GM21786 (cell line): ENCODE measurements at regions not wholly inside any gene's neighbourhood (a gene's known extent, or its start where the extent isn't known, plus 50 kb on each side); places are given as distances from the start of the nearest gene placed in this dataset.

Experiments
- ATAC-seq: cut with Tn5 transposase; IDR thresholded peaks from one replicate; pipeline ENCODE4 v1.9.1; 2021; ENCODE audit not compliant: unreplicated experiment

- no peak for ATAC-seq
Observed at GRCh38 chr2:611519-611918, 65.7 kb downstream of the TMEM18 start.

DNA sequence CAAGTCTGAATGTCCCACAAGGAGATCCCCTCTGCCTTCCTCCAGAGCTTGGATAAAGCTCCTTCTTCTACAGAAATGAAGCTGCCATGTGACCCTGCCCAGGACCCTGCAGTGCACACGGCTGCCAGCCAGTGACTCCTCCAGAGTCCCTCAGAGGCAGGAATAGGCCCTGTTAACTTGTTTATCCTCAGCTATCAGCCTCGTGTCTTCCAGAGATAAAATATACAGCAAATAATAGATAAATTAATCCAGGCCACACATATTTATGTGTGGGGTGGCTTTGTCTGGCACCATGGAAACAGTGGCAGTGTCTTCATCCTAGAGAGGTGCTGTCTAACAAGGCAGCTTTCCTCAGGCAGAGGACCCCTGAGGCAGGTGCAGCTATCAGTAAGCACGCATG lies 66.7 kb downstream of the TMEM18 start:
- no peak for ATAC-seq

- ATAC-seq, result no peak
Observed at GRCh38 chr2:609881-610280, 67.3 kb downstream of the TMEM18 start.

DNA sequence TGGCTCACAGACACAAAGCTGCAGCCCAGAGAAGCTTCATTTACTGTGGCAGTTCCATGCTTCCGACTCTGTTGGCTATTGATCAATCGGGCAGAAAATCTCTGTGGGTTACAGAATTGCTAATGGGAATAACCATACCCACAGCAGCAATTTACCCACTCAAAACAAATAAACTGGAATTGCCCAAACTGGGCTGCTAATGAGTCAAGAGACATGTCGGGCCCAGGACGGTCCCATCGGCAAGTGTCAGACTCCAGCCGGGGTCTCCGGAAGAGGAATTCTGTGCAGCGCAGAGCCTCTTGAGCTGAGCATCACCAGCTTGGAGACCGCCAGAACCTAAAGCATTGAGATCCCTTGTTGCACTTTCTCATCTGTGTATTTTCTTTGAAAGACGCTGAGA lies 67.8 kb downstream of the TMEM18 start:
- no peak for ATAC-seq

DNA sequence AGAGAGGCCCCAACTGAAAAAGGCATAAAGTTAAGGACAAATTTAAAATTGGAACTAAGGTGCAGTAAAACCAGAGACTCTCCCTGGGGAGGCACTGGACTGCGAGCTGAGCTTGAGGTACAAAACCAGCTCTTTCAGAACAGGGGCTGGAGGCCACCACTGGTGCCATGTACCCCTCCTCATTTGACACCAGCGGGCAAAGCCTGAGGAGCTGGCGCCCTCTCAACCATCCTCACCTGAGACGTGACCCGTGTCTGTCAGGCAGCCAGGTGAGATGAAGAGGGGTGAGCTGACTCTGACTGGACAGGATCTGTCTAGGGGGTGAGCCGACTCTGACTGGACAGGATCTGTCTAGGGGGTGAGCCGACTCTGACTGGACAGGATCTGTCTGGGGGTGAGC lies 68.5 kb downstream of the TMEM18 start:
- ATAC-seq, result no peak

- ATAC-seq, result no peak
Observed at GRCh38 chr2:608297-608696, 68.9 kb downstream of the TMEM18 start.

DNA sequence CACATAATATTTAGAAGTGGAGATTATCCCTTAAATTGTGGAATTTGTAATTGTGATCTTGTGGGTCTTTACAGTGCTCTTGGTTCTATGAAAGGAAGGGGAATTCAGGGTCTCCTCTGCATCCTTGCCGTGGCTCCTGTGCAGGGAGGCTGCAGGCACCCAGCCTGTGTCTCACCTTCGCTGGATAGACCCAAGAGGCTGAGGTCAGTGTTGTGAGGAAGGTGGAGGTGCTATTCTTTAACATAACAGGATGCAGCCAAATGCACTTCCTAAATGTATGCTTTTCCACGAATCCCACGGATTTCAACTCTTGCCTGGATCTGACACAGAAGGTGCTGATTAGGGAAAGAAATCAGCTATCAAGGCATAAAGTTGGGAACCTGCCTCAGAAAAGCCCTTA lies 69.5 kb downstream of the TMEM18 start:
- no peak for ATAC-seq

DNA sequence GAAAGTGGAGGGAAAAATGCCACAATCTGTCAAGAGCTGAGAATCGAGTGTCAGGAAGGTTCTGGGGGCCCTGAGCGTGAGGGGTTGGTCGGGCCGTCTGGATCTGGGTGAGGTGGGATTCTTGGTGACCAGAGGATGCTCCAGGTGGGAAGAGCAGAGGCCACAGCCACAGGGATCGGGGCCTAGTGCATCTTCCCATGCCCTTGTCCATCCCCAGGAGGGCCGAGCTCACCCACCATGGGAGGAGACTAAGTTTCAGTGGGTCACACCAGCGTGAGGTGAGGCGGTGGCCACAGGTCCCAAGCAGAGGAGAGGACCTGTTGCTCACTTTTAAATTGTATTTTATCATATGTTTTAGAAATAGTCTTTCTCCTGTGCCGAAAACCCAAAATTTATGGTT lies 70.0 kb downstream of the TMEM18 start:
- no peak for ATAC-seq

DNA sequence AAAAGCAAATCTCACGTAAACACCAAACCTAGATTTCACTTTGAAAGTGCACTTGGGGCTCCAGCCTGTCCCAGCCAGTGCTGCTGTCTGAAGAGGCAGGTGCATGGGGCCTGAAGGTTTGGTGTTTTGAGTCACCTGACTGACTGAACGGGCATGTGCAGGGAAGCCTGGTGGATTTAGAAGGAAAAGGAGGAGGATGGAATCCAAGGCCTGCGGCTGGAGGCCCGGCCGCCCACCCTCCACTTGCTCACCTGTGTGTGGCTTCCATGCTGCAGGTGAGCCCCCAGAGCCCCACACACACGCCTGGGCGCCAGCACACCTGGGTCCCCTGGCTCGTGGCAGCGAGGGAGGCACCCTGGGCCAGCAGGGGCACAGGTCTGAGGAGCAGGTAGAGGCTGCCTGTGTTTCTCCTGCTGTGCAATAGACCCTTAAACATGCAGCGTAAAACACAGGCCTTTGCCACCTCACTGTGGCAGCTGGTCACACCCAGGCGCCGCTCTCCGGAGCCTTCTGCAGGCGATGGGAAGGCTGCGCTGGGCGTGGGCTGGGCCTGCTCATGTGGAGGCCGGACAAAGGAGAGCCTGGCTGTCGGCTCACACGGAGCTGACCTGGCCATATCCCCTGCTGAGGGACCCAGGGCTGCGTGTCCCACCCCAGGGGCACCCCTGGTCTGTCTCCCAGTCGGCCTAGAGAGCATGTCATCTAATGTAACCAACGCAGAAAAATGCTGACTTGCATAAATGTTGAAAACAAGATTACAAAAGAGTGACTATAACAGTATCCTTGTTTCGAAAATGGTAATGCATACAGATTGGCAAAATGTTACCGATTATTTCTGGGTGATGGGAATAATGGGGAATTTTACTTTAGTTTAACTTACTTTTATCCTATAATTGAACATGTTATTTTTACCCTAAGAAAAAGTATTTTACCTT lies 71.3 kb downstream of the TMEM18 start:
- ATAC-seq, result no peak

DNA sequence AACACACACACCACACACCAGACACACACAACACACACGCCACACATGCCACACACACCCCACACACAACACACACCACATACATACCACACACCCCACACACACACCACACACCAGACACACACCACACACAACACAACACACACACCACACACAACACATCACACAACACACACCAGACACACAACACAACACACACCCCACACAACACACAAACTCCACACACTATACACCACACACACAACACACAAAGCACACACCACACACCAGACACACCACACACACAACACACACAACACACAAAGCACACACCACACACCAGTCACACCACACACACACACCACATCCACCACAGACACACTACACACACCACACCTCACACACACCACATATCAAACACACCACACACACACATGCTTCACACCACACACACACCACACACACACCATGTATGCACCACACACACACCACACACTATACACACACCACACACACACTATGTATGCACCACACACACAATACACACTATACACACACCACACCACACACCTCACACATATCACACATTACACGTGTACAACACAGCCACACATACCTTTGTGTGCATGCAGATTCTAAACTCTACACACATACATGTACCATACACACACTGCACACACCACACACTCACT lies 72.2 kb downstream of the TMEM18 start:
- ATAC-seq, result no peak

DNA sequence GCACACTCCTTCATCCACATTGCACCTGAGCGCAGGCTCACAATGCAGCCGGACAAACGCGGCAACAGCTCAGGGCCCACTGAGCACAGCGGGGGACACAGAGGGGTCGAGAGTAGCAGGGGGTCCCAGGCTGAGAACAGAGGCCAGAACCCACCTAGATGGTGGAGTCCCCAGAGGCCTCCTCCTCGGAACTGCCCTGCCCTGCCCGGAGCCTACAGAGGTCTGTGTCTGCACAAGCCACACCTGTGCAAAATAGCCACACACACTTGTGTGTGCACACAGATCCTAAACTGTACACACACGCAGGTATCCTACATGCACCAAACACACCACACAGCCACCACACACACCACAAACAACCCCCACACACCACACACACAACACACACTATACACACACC lies 72.8 kb downstream of the TMEM18 start:
- no peak for ATAC-seq

GRCh38 chr2:603869-604268 lies 73.3 kb downstream of the TMEM18 start:
- ATAC-seq, result no peak

DNA sequence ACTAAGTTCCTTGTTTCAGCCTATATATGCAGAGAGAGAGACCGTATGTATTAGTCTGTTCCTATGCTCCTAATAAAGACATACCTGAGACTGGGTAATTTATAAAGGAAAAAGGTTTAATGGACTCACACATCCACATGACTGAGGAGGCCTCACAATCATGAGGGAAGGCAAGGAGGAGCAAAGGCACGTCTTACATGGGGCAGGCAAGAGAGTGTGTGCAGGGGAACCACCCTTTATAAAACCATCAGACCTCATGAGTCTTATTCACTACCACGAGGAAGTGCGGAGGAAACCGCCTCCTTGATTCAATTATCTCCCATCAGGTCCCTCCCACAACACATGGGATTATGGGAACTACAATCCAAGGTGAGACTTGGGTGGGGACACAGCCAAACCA lies 73.8 kb downstream of the TMEM18 start:
- ATAC-seq, result no peak

GRCh38 chr2:602571-603359 lies 74.4 kb downstream of the TMEM18 start:
- ATAC-seq, result no peak

GRCh38 chr2:601806-602455 lies 75.3 kb downstream of the TMEM18 start:
- no peak for ATAC-seq

DNA sequence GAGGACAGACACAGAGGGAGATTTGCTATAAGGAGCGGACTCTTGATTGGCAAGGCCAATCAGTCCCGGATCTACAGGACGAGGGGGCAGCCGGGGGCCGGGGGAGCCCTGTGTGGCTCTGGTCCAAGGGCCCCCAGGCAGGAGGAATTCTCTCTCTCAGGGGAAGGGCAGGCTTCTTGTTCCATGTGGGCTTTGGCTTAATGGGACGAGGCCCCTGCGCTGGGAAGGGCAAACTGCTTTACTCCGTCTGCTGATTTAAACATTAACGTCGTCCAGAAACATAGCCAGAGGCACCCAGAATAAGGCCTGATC lies 75.9 kb downstream of the TMEM18 start:
- ATAC-seq, result no peak

DNA sequence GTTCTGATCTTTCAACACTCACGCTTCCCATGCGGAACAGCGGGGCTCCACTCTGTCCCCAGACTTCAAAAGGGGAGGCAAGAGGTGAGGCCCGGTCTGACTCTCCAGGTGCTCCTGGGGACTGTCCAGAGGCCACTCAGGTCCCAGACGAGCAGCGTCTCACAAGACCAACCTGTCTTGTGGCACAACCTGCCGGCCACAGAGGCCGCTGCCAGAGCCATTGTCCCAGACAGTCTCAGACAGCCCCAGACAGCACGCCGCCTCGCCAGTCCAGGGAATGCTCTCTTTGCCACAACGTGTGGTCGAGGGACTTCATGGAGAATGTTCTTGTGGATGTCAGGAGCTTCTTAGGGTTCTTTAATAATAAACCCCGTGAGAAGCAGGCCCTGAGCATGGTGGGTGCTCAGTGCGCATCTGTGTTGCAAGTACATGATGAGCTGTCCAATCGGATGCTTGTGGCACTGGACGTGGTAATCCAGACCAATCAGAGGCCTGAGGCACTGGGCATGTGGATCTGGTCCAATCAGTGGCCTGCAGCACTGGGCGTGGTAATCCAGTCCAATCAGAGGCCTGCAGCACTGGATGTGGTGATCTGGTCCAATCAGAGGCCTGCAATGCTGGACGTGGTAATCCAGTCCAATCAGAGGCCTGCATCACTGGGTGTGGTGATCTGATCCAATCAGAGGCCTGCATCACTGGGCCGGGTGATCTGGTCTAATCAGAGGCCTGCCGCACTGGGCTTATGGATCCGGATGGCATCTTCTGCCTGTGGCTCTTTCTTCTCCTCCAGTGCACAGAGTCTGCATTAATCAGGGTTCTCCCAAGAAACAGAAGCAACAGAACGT lies 76.4 kb downstream of the TMEM18 start:
- ATAC-seq, result no peak

DNA sequence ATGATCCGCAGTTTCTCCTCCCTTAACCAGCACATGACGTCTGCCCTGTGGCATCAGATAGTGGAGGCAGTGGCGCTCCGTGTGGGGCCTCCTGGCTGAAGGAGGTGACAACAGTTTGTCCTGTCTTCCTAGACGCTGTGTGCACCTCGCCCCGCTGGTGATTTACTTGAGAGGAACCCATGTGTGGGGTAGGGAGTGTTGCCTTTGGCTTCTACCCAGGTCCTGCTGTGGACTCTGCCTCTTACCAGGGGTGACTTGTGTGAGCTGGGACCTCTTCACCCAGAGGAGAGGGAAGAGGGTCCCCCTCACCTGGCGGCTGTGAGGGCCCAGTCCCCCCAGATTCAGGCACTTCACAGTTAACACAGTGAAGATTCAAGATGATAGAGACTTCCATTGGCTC lies 77.6 kb downstream of the TMEM18 start:
- no peak for ATAC-seq

DNA sequence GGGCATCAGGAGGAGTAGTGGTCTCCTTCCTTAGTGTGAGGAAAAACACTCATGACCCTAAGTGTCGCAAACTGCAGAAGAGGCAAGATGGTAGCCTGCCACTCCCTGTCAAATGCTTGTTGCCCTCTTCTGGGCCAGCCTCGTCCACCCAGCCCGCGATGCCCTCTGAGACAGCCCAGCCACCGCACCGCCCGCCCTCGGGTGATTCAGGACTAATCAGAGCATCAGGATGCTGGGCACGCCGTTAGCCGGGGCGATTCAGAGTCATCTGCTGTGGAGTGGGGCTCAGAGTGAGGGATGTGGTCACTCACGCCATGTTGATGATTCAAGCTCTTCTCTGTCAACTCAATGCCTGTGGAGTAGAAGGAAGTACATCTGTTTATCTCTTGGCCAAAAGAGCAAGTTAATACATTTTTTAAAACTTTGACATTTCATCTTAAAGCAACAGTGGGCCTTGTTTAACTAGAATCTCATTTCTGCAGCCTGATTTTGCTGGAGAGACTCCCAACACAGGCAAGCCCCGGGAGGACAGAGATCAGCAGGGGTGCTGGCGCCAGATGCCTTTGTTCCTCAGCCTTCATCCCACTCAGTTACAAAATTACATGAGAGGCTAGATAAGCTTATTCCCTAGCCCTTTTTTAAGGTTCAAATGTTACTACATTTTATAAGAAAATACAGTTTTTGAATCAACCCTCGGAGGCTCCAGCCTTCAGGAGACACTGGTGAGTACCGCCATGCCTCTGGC lies 79.0 kb downstream of the TMEM18 start:
- ATAC-seq, result no peak
